ENCODE measurements at regions not wholly inside any gene's neighbourhood (a gene's known extent, or its start where the extent isn't known, plus 50 kb on each side); places are given as distances from the start of the nearest gene placed in this dataset.

DNA sequence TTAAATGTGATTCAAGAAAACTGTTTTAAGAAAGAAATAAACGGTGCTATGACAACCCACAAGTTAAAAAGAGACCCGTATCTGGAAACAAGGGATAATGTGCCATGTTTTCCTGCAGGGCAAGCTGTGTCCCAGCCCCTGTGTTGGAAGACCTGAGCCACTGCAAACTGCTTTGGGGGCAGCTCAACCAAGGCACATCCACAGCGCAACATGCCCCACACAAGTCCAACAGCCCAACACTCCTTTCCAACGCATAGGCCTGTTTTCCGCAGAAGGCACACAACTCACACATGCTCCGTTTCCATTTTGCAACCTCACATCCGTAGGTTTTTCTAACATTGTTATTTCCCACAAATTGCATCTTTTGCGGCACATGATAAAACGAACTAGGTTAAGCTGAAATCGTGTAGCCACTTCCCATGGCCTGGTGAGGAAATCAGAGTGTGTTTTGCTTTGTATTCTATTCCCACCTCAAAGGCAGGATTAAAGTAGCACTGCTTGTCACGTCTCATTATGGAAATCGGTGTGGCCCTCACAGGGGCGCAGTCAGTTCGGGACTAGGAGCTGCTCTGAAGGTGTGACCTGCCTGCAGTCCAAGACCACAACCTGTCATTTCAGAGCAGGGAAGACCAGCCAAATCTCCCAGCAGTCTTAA, 50.5 kb upstream of the ZNF516 start:
- DNase-seq (ENCODE audit: low spot score) = no peak

DNA sequence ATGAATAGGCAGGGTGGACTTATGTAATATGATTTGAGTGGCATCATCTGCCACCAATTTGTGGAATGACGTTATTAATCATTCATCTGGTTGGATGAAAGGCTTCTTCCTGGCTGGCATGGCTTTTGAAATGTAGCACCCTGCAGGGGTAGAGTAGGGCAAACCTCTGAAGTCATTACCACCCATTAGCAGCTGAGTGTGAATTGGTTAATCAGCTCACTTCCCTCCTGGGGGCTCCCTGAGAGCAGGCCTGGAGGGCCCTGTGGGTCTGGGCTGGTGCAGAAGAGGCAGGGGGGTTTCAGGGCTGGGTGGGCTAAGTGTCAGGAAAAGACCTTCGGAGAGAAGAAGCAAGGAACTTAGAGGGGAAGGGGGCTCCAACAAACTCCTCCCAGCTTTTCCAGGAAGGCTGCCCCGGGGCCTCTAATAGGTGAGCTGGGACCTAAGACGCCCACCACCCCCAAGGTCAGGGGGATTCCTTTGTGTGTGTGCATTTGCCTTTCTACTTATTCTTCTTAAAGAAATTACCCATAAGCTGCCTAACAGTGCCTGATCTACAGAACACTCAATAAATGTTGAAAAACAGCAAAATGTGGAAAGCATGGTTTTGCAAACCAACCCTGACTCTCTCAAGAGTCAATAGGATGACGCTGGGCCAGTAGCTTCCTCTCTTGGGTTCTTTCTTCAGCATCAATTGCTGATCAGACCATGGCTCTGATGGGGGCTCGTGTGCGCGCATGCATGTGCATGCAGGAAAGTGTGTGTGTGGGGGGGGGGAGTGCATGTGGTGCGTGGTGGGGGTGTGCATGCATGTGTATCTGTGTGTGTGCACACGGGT, 49.7 kb upstream of the ZNF516 start:
- DNase-seq (ENCODE audit: low spot score) = no peak

Data from mucosa of gallbladder (tissue), 1 donor.